DND-41 (cell line): ENCODE measurements at regions not wholly inside any gene's neighbourhood (a gene's known extent, or its start where the extent isn't known, plus 50 kb on each side); places are given as distances from the start of the nearest gene placed in this dataset.

Experiments
- EZH2 ChIP-seq: IDR thresholded peaks from 3 replicates; pipeline ENCODE4 v1.6.1; 2012; ENCODE audit warnings: borderline replicate concordance, low read depth, mild to moderate bottlenecking, moderate library complexity, low read length, inconsistent platforms; ENCODE audit not compliant: severe bottlenecking
- TF ChIP-seq, protein P1 (sequence below): IDR thresholded peaks from 2 replicates; pipeline ENCODE4 v1.5.1; 2012; ENCODE audit warnings: borderline replicate concordance, low read length, moderate library complexity, mild to moderate bottlenecking; ENCODE audit not compliant: poor library complexity, severe bottlenecking; ENCODE audit errors: extremely low read depth

DNA sequence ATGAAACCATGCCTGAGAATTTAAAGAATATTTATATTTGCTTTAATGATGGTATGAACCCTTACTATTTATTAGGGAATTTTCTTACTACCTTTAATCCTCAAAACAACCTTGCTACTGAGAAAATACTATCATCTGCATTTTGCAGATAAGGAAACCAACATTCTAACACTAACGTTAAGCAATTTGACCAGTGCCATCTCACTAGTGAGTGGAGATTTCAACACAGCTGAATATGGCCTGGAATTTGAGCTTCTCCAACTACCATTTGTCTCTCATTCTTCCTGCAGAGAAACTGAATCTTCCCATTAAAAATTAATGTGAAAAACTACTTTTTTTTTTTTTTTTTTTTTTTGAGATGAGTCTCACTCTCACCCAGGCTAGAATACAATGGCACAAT is 380.9 kb upstream of the SMIM31 start:
- TF ChIP-seq, protein P1, sequence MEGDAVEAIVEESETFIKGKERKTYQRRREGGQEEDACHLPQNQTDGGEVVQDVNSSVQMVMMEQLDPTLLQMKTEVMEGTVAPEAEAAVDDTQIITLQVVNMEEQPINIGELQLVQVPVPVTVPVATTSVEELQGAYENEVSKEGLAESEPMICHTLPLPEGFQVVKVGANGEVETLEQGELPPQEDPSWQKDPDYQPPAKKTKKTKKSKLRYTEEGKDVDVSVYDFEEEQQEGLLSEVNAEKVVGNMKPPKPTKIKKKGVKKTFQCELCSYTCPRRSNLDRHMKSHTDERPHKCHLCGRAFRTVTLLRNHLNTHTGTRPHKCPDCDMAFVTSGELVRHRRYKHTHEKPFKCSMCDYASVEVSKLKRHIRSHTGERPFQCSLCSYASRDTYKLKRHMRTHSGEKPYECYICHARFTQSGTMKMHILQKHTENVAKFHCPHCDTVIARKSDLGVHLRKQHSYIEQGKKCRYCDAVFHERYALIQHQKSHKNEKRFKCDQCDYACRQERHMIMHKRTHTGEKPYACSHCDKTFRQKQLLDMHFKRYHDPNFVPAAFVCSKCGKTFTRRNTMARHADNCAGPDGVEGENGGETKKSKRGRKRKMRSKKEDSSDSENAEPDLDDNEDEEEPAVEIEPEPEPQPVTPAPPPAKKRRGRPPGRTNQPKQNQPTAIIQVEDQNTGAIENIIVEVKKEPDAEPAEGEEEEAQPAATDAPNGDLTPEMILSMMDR = no peak
- TF ChIP-seq EZH2 = no peak
